ENCODE measurements at regions not wholly inside any gene's neighbourhood (a gene's known extent, or its start where the extent isn't known, plus 50 kb on each side); places are given as distances from the start of the nearest gene placed in this dataset.

- Histone ChIP-seq H3K23me2 (ENCODE audit: insufficient read length, low read depth, low read length, poor library complexity, severe bottlenecking) (no peaks in the 10 kb centered on the region), H3K27me3 (ENCODE audit: insufficient read depth, low read length) (no peaks in the 10 kb centered on the region), H3K79me2 (ENCODE audit: insufficient read depth, low read length) (no peaks in the 10 kb centered on the region), H3K79me1 (ENCODE audit: insufficient read depth, low read depth, low read length, poor library complexity, severe bottlenecking) (no peaks in the 10 kb centered on the region), H4K8ac (replicated peaks; ENCODE audit: insufficient read length, low read depth, low read length) (no peak overlapping the region), H3K9me3 (ENCODE audit: control insufficient read depth, low read depth, low read length) (peaks cover 3% of the 10 kb centered on the region), H3K56ac (ENCODE audit: insufficient read length, low read depth, low read length) (no peak overlapping the region), H3K23ac (ENCODE audit: insufficient read length, low read depth, low read length) (no peak overlapping the region), H3T11ph (ENCODE audit: low read length) (no peak overlapping the region), H3K14ac (ENCODE audit: insufficient read depth, low read length) (no peak overlapping the region), H3K4me1 (ENCODE audit: insufficient read depth, low read length) (peaks cover 4% of the 10 kb centered on the region; the same call in 1 of the 2 replicates), H4K20me1 (ENCODE audit: control insufficient read depth, insufficient read depth, insufficient read length) (peaks cover 4% of the 10 kb centered on the region), H2BK12ac (ENCODE audit: insufficient read length, low read depth, low read length) (no peak overlapping the region), H2BK20ac (ENCODE audit: low read depth, low read length, poor library complexity, severe bottlenecking) (no peak overlapping the region), H4K5ac (ENCODE audit: insufficient read length, low read depth, low read length) (no peak overlapping the region), H3K4ac (ENCODE audit: low read depth, low read length) (no peak overlapping the region), H2BK15ac (ENCODE audit: low read depth, low read length) (no peak overlapping the region), H3K9ac (ENCODE audit: extremely low read depth, insufficient read length, low read length) (no peak overlapping the region), H4K91ac (ENCODE audit: insufficient read length, low read depth, low read length) (no peak overlapping the region), H2AK5ac (ENCODE audit: insufficient read length, low read length) (no peak overlapping the region), H2BK120ac (ENCODE audit: low read depth, low read length, poor library complexity, severe bottlenecking) (no peak overlapping the region), H2AFZ (ENCODE audit: low read length) (no peak overlapping the region), H3K4me2 (ENCODE audit: insufficient read depth, insufficient read length, low read length) (no peak overlapping the region), H2BK5ac (ENCODE audit: insufficient read length, low read length) (no peak overlapping the region), H3K18ac (ENCODE audit: insufficient read length, low read depth, low read length) (no peak overlapping the region), H3K27ac (ENCODE audit: insufficient read length, low read depth, low read length) (no peak overlapping the region)
- DNase-seq: no peak
- Mint-ChIP-seq H3K4me3 (no peak overlapping the region), H3K27me3 (ENCODE audit: low read depth) (peaks cover 6% of the 10 kb centered on the region), H3K27ac (no peak overlapping the region), H3K9me3 (peaks cover 7 to 11% of the 10 kb centered on the region in 2 experiments), H3K4me1 (peaks cover 14 to 20% of the 10 kb centered on the region in 2 experiments), H3K36me3 (ENCODE audit: insufficient read depth in 1 of 3, low read depth in 3 of 3) (peaks cover 0 to 15% (median 8%) of the 10 kb centered on the region in 3 experiments; a peak in 5 of 7 replicates)
- no peak for TF ChIP-seq CTCF (conservative IDR thresholded peaks at IDR 0.05)
- no CpG with 5 or more reads among the region's 3 CpGs for WGBS (ENCODE audit: extremely low coverage, insufficient read length, low lambda C conversion rate)
Measured at GRCh38 chr3:71857956-71858355, 73.0 kb upstream of the PROK2 start.

All from H9 (cell line).